Astrocyte (in vitro differentiated cells and primary cell): ENCODE measurements at regions not wholly inside any gene's neighbourhood (a gene's known extent, or its start where the extent isn't known, plus 50 kb on each side); places are given as distances from the start of the nearest gene placed in this dataset.
A peak's percentile ranks its signal among the peaks of the same experiment; 100 is the strongest.

Experiments used
- DNase-seq: peaks from one replicate; pipeline ENCODE4 v3.0.0-alpha.2; 2010; ENCODE audit warnings: low read depth
- FAIRE-seq: peaks from 2 replicates; lab custom pipeline; 2011; peaks lifted over from hg19 to GRCh38; lab: Jason Lieb, UNC
- H2AFZ ChIP-seq: 2 replicates; pipeline ENCODE4 v1.6.0; 2012; ENCODE audit warnings: low read depth, low read length, inconsistent platforms
- H3K27ac ChIP-seq: 2 replicates; pipeline ENCODE4 v1.5.1; 2011; ENCODE audit warnings: low read depth, low read length, inconsistent platforms
- H3K27me3 ChIP-seq: 2 replicates; pipeline ENCODE4 v1.6.0; 2011; ENCODE audit warnings: low read length, inconsistent platforms; ENCODE audit not compliant: insufficient read depth
- H3K36me3 ChIP-seq: 2 replicates; pipeline ENCODE4 v1.5.1; 2011; ENCODE audit warnings: low read length, inconsistent platforms; ENCODE audit not compliant: insufficient read depth
- H3K4me1 ChIP-seq: 2 replicates; pipeline ENCODE4 v1.5.1; 2011; ENCODE audit warnings: low read length, inconsistent platforms; ENCODE audit not compliant: insufficient read depth
- H3K4me2 ChIP-seq: 2 replicates; pipeline ENCODE4 v1.6.0; 2012; ENCODE audit warnings: low read length, inconsistent platforms
- H3K4me3 ChIP-seq: 2 replicates; pipeline ENCODE4 v1.5.1; 2011; ENCODE audit warnings: low read depth, mild to moderate bottlenecking, low read length, inconsistent platforms; ENCODE audit not compliant: insufficient read depth
- H3K79me2 ChIP-seq: 2 replicates; pipeline ENCODE4 v1.6.0; 2012; ENCODE audit warnings: mild to moderate bottlenecking, low read length, inconsistent platforms; ENCODE audit not compliant: insufficient read depth
- H3K9ac ChIP-seq: 2 replicates; pipeline ENCODE4 v1.6.0; 2012; ENCODE audit warnings: mild to moderate bottlenecking, low read length, inconsistent platforms
- H3K9me3 ChIP-seq: 2 replicates; pipeline ENCODE4 v1.5.1; 2012; ENCODE audit warnings: low read depth, mild to moderate bottlenecking, low read length, inconsistent platforms; ENCODE audit not compliant: insufficient read depth
- H4K20me1 ChIP-seq: 2 replicates; pipeline ENCODE4 v1.6.0; 2012; ENCODE audit warnings: low read length, inconsistent platforms; ENCODE audit not compliant: insufficient read depth
- H3K27ac Mint-ChIP-seq: one replicate; pipeline ENCODE4 v1.8.0; 2021; ENCODE audit warnings: mild to moderate bottlenecking, mixed read lengths; ENCODE audit not compliant: unreplicated experiment
- H3K27me3 Mint-ChIP-seq: one replicate; pipeline ENCODE4 v1.8.0; 2021; ENCODE audit warnings: low read depth, mixed read lengths; ENCODE audit not compliant: unreplicated experiment
- H3K36me3 Mint-ChIP-seq: one replicate; pipeline ENCODE4 v1.8.0; 2021; ENCODE audit warnings: low read depth, mixed read lengths; ENCODE audit not compliant: unreplicated experiment
- H3K4me1 Mint-ChIP-seq: one replicate; pipeline ENCODE4 v1.8.0; 2021; ENCODE audit warnings: low read depth, mixed read lengths; ENCODE audit not compliant: unreplicated experiment
- H3K4me3 Mint-ChIP-seq: one replicate; pipeline ENCODE4 v1.8.0; 2021; ENCODE audit warnings: mild to moderate bottlenecking, moderate library complexity, mixed read lengths; ENCODE audit not compliant: unreplicated experiment
- H3K9me3 Mint-ChIP-seq: one replicate; pipeline ENCODE4 v1.8.0; 2021; ENCODE audit warnings: mild to moderate bottlenecking, mixed read lengths; ENCODE audit not compliant: unreplicated experiment
- EZH2 ChIP-seq: IDR thresholded peaks from 2 replicates; pipeline ENCODE4 v1.6.1; 2012; ENCODE audit warnings: mild to moderate bottlenecking, low read length, inconsistent platforms; ENCODE audit not compliant: insufficient read depth
- TF ChIP-seq, protein P1 (sequence below): IDR thresholded peaks from 2 replicates; pipeline ENCODE4 v1.5.1; 2011; ENCODE audit warnings: low read depth, mild to moderate bottlenecking, inconsistent platforms, low read length, moderate library complexity; ENCODE audit not compliant: insufficient read depth

DNA sequence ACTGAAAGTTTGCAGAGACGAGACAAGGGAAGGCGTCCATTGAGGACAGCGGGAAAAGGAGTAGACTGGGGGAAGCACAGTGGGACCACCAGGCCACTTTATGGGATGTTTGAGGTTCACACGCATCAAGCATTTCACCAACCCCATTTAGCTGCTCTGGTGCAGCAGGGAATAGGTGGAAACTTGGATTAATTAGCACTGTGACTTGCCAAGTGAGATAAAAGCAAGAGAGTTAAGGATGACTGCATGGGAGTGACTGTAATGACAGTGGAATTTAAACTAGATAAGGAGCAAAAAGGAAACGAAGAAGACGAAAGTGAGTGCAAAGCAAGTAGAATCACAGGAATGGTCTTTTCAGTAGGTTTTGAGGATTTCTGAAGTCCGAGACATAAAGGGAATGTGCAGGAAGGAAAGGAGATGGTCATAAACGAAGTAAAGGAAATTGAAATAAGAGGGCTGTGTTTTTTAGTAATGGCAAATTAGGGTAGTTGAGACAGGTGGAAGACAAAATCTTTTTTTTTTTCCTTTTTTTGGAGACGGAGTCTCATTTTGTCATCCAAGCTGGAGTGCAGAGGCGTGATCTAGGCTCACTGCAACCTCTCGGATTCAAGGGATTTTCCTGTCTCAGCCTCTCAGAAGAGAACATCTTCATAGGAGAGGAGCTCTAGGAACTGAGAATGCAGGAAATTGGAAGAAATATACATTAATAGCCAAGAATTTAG, 119.0 kb upstream of the MAP9 start:
- no peaks in the 10 kb centered on the region for H3K27me3 Mint-ChIP-seq
- Histone ChIP-seq H3K4me3 (no peak overlapping the region), H3K4me1 (no peaks in the 10 kb centered on the region), H3K27me3 (no peaks in the 10 kb centered on the region), H3K9me3 (no peaks in the 10 kb centered on the region), H3K9ac (no peak overlapping the region), H3K79me2 (no peaks in the 10 kb centered on the region), H3K27ac (no peak overlapping the region), H4K20me1 (no peaks in the 10 kb centered on the region), H3K36me3 (no peaks in the 10 kb centered on the region), H3K4me2 (no peak overlapping the region), H2AFZ (no peak overlapping the region)
- H3K27ac Mint-ChIP-seq, result no peak overlapping the region
- no peak overlapping the region for H3K4me3 Mint-ChIP-seq
- peak; percentile 9 for DNase-seq
- no peak for TF ChIP-seq EZH2
- TF ChIP-seq, protein P1, sequence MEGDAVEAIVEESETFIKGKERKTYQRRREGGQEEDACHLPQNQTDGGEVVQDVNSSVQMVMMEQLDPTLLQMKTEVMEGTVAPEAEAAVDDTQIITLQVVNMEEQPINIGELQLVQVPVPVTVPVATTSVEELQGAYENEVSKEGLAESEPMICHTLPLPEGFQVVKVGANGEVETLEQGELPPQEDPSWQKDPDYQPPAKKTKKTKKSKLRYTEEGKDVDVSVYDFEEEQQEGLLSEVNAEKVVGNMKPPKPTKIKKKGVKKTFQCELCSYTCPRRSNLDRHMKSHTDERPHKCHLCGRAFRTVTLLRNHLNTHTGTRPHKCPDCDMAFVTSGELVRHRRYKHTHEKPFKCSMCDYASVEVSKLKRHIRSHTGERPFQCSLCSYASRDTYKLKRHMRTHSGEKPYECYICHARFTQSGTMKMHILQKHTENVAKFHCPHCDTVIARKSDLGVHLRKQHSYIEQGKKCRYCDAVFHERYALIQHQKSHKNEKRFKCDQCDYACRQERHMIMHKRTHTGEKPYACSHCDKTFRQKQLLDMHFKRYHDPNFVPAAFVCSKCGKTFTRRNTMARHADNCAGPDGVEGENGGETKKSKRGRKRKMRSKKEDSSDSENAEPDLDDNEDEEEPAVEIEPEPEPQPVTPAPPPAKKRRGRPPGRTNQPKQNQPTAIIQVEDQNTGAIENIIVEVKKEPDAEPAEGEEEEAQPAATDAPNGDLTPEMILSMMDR, result no peak
- H3K4me1 Mint-ChIP-seq, result no peaks in the 10 kb centered on the region
- no peaks in the 10 kb centered on the region for H3K9me3 Mint-ChIP-seq
- FAIRE-seq, result no peak
- no peaks in the 10 kb centered on the region for H3K36me3 Mint-ChIP-seq

DNA sequence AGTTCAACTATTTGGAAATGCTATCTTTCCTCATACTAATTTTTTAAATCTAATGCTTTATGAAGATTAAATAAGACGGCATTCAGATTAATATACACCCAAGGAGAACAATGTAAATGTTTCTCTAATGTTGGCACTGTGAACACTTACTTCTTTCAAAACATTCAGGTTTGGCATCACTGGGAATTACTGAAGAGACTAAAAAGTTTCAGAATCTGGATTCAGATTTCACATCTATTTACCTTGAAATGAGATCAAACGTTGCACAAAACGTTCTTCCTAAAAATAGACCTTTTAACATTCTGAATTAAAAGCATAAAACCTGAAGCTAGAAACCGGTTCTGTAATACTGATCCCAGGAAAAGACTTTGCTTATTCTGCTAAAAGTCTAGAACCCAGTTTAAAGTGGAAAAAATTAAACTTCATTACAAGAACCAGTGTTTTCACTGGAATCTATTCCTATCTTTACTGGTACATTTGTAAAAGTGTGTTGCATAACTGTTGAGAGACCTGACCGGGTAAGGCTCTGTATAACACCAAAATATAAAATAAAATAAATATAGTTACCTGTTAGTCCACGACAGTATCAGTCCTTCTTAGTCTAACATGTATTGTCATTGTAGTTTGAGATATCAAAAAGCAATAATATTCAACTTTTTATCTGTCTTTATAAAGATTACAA, 117.4 kb upstream of the MAP9 start:
- H3K27ac Mint-ChIP-seq, result no peak overlapping the region
- no peak overlapping the region for H3K4me3 ChIP-seq
- FAIRE-seq, result no peak
- H3K27ac ChIP-seq, result no peak overlapping the region
- no peak overlapping the region for H3K4me3 Mint-ChIP-seq
- TF ChIP-seq, protein P1, result no peak
- TF ChIP-seq EZH2, result no peak
- H3K9me3 Mint-ChIP-seq, result no peaks in the 10 kb centered on the region
- no peaks in the 10 kb centered on the region for H4K20me1 ChIP-seq
- no peaks in the 10 kb centered on the region for H3K27me3 Mint-ChIP-seq
- no peak for DNase-seq
- H3K4me1 Mint-ChIP-seq, result no peaks in the 10 kb centered on the region
- no peaks in the 10 kb centered on the region for H3K27me3 ChIP-seq
- H3K9me3 ChIP-seq, result no peaks in the 10 kb centered on the region
- H3K36me3 Mint-ChIP-seq, result no peaks in the 10 kb centered on the region
- H3K9ac ChIP-seq, result no peak overlapping the region
- H3K36me3 ChIP-seq, result no peaks in the 10 kb centered on the region
- no peaks in the 10 kb centered on the region for H3K4me1 ChIP-seq
- H3K4me2 ChIP-seq, result no peak overlapping the region
- no peaks in the 10 kb centered on the region for H3K79me2 ChIP-seq
- H2AFZ ChIP-seq, result no peak overlapping the region
